H9 (cell line): ENCODE measurements at regions not wholly inside any gene's neighbourhood (a gene's known extent, or its start where the extent isn't known, plus 50 kb on each side); places are given as distances from the start of the nearest gene placed in this dataset.
"Not testable (repeated sequence)": the region's sequence is repeated elsewhere in the genome, so short reads cannot be mapped to it uniquely, and the experiment has no call there.

Experiments
- DNase-seq: peaks from one replicate; pipeline ENCODE4 v3.0.0-alpha.2; 2017
- H2AFZ ChIP-seq: one replicate; pipeline ENCODE4 v1.6.1; 2013; ENCODE audit warnings: mild to moderate bottlenecking, low read length, control low read depth, moderate library complexity
- H2AK5ac ChIP-seq: 2 replicates; pipeline ENCODE4 v1.6.1; 2013; ENCODE audit warnings: low read length, control low read depth, mixed read lengths; ENCODE audit not compliant: insufficient read length
- H2BK120ac ChIP-seq: one replicate; pipeline ENCODE4 v1.6.1; 2013; ENCODE audit warnings: low read depth, mild to moderate bottlenecking, low read length, control low read depth, inconsistent platforms; ENCODE audit not compliant: poor library complexity, severe bottlenecking
- H2BK12ac ChIP-seq: 2 replicates; pipeline ENCODE4 v1.6.1; 2013; ENCODE audit warnings: low read length, control low read depth, mixed read lengths, low read depth; ENCODE audit not compliant: insufficient read length
- H2BK15ac ChIP-seq: 2 replicates; pipeline ENCODE4 v1.6.1; 2013; ENCODE audit warnings: low read depth, low read length, control low read depth
- H2BK20ac ChIP-seq: one replicate; pipeline ENCODE4 v1.6.1; 2013; ENCODE audit warnings: low read depth, mild to moderate bottlenecking, low read length, control low read depth, inconsistent platforms; ENCODE audit not compliant: poor library complexity, severe bottlenecking
- H2BK5ac ChIP-seq: 2 replicates; pipeline ENCODE4 v1.6.1; 2013; ENCODE audit warnings: low read length, control low read depth, mixed read lengths; ENCODE audit not compliant: insufficient read length
- H3K14ac ChIP-seq: 2 replicates; pipeline ENCODE4 v1.6.1; 2013; ENCODE audit warnings: low read length, control low read depth; ENCODE audit not compliant: insufficient read depth
- H3K18ac ChIP-seq: 2 replicates; pipeline ENCODE4 v1.6.1; 2013; ENCODE audit warnings: low read depth, mild to moderate bottlenecking, mixed read lengths, low read length, control low read depth; ENCODE audit not compliant: insufficient read length
- H3K23ac ChIP-seq: 2 replicates; pipeline ENCODE4 v1.6.1; 2013; ENCODE audit warnings: low read length, control low read depth, mixed read lengths, low read depth; ENCODE audit not compliant: insufficient read length
- H3K23me2 ChIP-seq: 2 replicates; pipeline ENCODE4 v1.6.1; 2013; ENCODE audit warnings: low read depth, mild to moderate bottlenecking, mixed read lengths, low read length, control low read depth; ENCODE audit not compliant: insufficient read length, poor library complexity, severe bottlenecking
- H3K27ac ChIP-seq: 2 replicates; pipeline ENCODE4 v1.5.1; 2013; ENCODE audit warnings: low read length, control low read depth, mixed read lengths, low read depth; ENCODE audit not compliant: insufficient read length
- H3K27me3 ChIP-seq: 2 replicates; pipeline ENCODE4 v1.6.1; 2013; ENCODE audit warnings: low read length, control low read depth, inconsistent platforms; ENCODE audit not compliant: insufficient read depth
- H3K4ac ChIP-seq: 2 replicates; pipeline ENCODE4 v1.6.1; 2013; ENCODE audit warnings: low read depth, mild to moderate bottlenecking, control low read depth, inconsistent platforms, low read length, moderate library complexity
- H3K4me1 ChIP-seq: 2 replicates; pipeline ENCODE4 v1.6.1; 2013; ENCODE audit warnings: low read length, control low read depth, inconsistent platforms; ENCODE audit not compliant: insufficient read depth
- H3K4me2 ChIP-seq: 2 replicates; pipeline ENCODE4 v1.6.1; 2013; ENCODE audit warnings: low read length, control low read depth, mixed read lengths; ENCODE audit not compliant: insufficient read length, insufficient read depth
- H3K56ac ChIP-seq: 2 replicates; pipeline ENCODE4 v1.6.1; 2013; ENCODE audit warnings: low read depth, mild to moderate bottlenecking, mixed read lengths, low read length, control low read depth; ENCODE audit not compliant: insufficient read length
- H3K79me1 ChIP-seq: 2 replicates; pipeline ENCODE4 v1.6.1; 2013; ENCODE audit warnings: low read depth, mild to moderate bottlenecking, moderate library complexity, low read length, control low read depth, inconsistent platforms; ENCODE audit not compliant: insufficient read depth, poor library complexity, severe bottlenecking
- H3K79me2 ChIP-seq: 2 replicates; pipeline ENCODE4 v1.6.1; 2013; ENCODE audit warnings: low read length, control low read depth, inconsistent platforms; ENCODE audit not compliant: insufficient read depth
- H3K9ac ChIP-seq: 2 replicates; pipeline ENCODE4 v1.6.1; 2013; ENCODE audit warnings: low read length, control low read depth, mixed read lengths; ENCODE audit not compliant: insufficient read length; ENCODE audit errors: extremely low read depth
- H3K9me3 ChIP-seq: one replicate; pipeline ENCODE4 v1.6.1; 2013; ENCODE audit warnings: low read depth, low read length, inconsistent platforms; ENCODE audit not compliant: control insufficient read depth
- H3T11ph ChIP-seq: one replicate; pipeline ENCODE4 v1.6.1; 2013; ENCODE audit warnings: mild to moderate bottlenecking, low read length, control low read depth, inconsistent platforms
- H4K20me1 ChIP-seq: one replicate; pipeline ENCODE4 v1.6.1; 2013; ENCODE audit not compliant: control insufficient read depth, insufficient read length, insufficient read depth
- H4K5ac ChIP-seq: 2 replicates; pipeline ENCODE4 v1.6.1; 2013; ENCODE audit warnings: low read depth, mild to moderate bottlenecking, mixed read lengths, low read length, control low read depth; ENCODE audit not compliant: insufficient read length
- H4K8ac ChIP-seq: replicated peaks from 2 replicates; pipeline ENCODE4 v1.6.1; 2013; ENCODE audit warnings: low read length, control low read depth, mixed read lengths, low read depth; ENCODE audit not compliant: insufficient read length
- H4K91ac ChIP-seq: 2 replicates; pipeline ENCODE4 v1.6.1; 2013; ENCODE audit warnings: low read depth, mild to moderate bottlenecking, moderate library complexity, mixed read lengths, low read length, control low read depth; ENCODE audit not compliant: insufficient read length
- H3K27ac Mint-ChIP-seq, 3 experiments: 2 replicates in 2 of 3; 3 replicates in 1 of 3; pipeline ENCODE4 v1.8.0; 2020 to 2021; ENCODE audit warnings: mixed read lengths in 3 of 3, mild to moderate bottlenecking in 1 of 3, moderate library complexity in 1 of 3
- H3K27me3 Mint-ChIP-seq: 2 replicates; pipeline ENCODE4 v1.8.0; 2021; ENCODE audit warnings: low read depth, mild to moderate bottlenecking, moderate library complexity, mixed read lengths
- H3K36me3 Mint-ChIP-seq, 3 experiments: 2 replicates in 2 of 3; 3 replicates in 1 of 3; pipeline ENCODE4 v1.8.0; 2020 to 2021; ENCODE audit warnings: low read depth in 3 of 3, mixed read lengths in 3 of 3; ENCODE audit not compliant: insufficient read depth in 1 of 3
- H3K4me1 Mint-ChIP-seq, 2 experiments: 2 replicates each; pipeline ENCODE4 v1.8.0; 2020; ENCODE audit warnings: mixed read lengths in 2 of 2
- H3K4me3 Mint-ChIP-seq, 2 experiments: 2 replicates in 1 of 2; 3 replicates in 1 of 2; pipeline ENCODE4 v1.8.0; 2020 to 2021; ENCODE audit warnings: mild to moderate bottlenecking in 2 of 2, mixed read lengths in 2 of 2, moderate library complexity in 1 of 2
- H3K9me3 Mint-ChIP-seq, 2 experiments: 2 replicates in 1 of 2; 3 replicates in 1 of 2; pipeline ENCODE4 v1.8.0; 2020; ENCODE audit warnings: mild to moderate bottlenecking in 2 of 2, mixed read lengths in 2 of 2, moderate library complexity in 1 of 2
- WGBS: extraction: QIAGEN DNeasy Blood & Tissue Kit; methylation state at CpG from one replicate; pipeline ENCODE4 v1.1.7; 2013; ENCODE audit warnings: missing lambda C conversion rate, low lambda C conversion rate, mixed read lengths; ENCODE audit not compliant: insufficient read length; ENCODE audit errors: extremely low coverage; 5-methylcytosine and 5-hydroxymethylcytosine counted together

GRCh38 chr1:149641179-149641578 lies 57.5 kb downstream of the PPIAL4C start:
- not testable (repeated sequence) for H2AFZ ChIP-seq, H4K91ac ChIP-seq, H4K20me1 ChIP-seq, H3K79me1 ChIP-seq, H3K27ac ChIP-seq, H3K9me3 ChIP-seq, H2BK12ac ChIP-seq, H3K23ac ChIP-seq, H3K4me1 ChIP-seq, H3K14ac ChIP-seq, H3K4ac ChIP-seq, H3K36me3 Mint-ChIP-seq, H2BK5ac ChIP-seq, H2BK120ac ChIP-seq, H3K4me2 ChIP-seq, H3K9me3 Mint-ChIP-seq, H3K27me3 ChIP-seq, H4K5ac ChIP-seq, H3K27ac Mint-ChIP-seq, H3K9ac ChIP-seq, H3K4me3 Mint-ChIP-seq, H2BK20ac ChIP-seq, H3K18ac ChIP-seq, H3K79me2 ChIP-seq, H2AK5ac ChIP-seq, DNase-seq, H4K8ac ChIP-seq, H3K27me3 Mint-ChIP-seq, H2BK15ac ChIP-seq, H3T11ph ChIP-seq, H3K23me2 ChIP-seq, H3K56ac ChIP-seq
- WGBS = no CpG with 5 or more reads among the region's 4 CpGs
- peaks cover 11 to 14% of the 10 kb centered on the region in 2 experiments for H3K4me1 Mint-ChIP-seq

DNA sequence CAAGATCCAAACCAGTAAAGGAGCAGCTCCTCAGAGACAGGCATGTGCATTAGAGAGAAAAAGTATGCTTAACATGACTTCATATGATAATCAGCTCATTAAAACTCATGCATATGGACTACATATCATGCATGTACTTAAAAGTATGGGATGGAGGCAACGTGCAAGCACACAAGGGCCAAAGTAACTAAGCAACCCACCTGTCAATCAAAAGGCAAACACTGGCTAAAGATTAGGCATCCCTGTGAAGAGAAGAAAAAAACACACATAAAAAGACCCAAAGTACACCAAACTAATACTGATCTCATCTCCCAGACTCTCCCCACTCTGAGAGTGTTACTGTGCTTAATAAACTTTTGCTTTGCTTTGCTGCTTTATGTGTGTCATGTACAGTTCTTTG lies 61.2 kb downstream of the PPIAL4C start:
- H3K36me3 Mint-ChIP-seq, H3K56ac ChIP-seq, H2AFZ ChIP-seq, H3K9me3 ChIP-seq, DNase-seq, H2AK5ac ChIP-seq, H3K4me1 ChIP-seq, H3K27ac ChIP-seq, H2BK15ac ChIP-seq, H2BK5ac ChIP-seq, H3K23ac ChIP-seq, H4K20me1 ChIP-seq, H3K4me1 Mint-ChIP-seq, H3T11ph ChIP-seq, H3K14ac ChIP-seq, H3K79me1 ChIP-seq, H3K27me3 Mint-ChIP-seq, H2BK20ac ChIP-seq, H3K27ac Mint-ChIP-seq, H4K5ac ChIP-seq, H3K4me2 ChIP-seq, H3K4ac ChIP-seq, H3K18ac ChIP-seq, H3K79me2 ChIP-seq, H3K9me3 Mint-ChIP-seq, H4K91ac ChIP-seq, H4K8ac ChIP-seq, H2BK120ac ChIP-seq, H3K9ac ChIP-seq, H3K23me2 ChIP-seq, H2BK12ac ChIP-seq, H3K4me3 Mint-ChIP-seq, H3K27me3 ChIP-seq: not testable (repeated sequence)
- no CpG with 5 or more reads among the region's 1 CpG for WGBS
